ENCODE measurements at regions not wholly inside any gene's neighbourhood (a gene's known extent, or its start where the extent isn't known, plus 50 kb on each side); places are given as distances from the start of the nearest gene placed in this dataset.
"Not testable (repeated sequence)": the region's sequence is repeated elsewhere in the genome, so short reads cannot be mapped to it uniquely, and the experiment has no call there.

- no peak for DNase-seq
Measured at GRCh38 chr7:16369855-16370254, 51.5 kb downstream of the CRPPA start.

GRCh38 chr7:16369309-16369708, 52.0 kb downstream of the CRPPA start:
- not testable (repeated sequence) for DNase-seq

- DNase-seq: no peak
Measured at GRCh38 chr7:16368885-16369284, 52.5 kb downstream of the CRPPA start.

- no peak for DNase-seq
Measured at GRCh38 chr7:16367115-16367514, 54.2 kb downstream of the CRPPA start.

- DNase-seq: no peak
Measured at GRCh38 chr7:16365952-16366351, 55.4 kb downstream of the CRPPA start.

GRCh38 chr7:16365177-16365576, 56.2 kb downstream of the CRPPA start:
- no peak for DNase-seq

GRCh38 chr7:16359216-16359615, 62.1 kb downstream of the CRPPA start:
- DNase-seq: no peak

GRCh38 chr7:16357921-16358320, 63.4 kb downstream of the CRPPA start:
- no peak for DNase-seq

- DNase-seq: no peak
Measured at GRCh38 chr7:16357474-16357873, 63.9 kb downstream of the CRPPA start.

- no peak for DNase-seq
Measured at GRCh38 chr7:16356301-16356958, 64.9 kb downstream of the CRPPA start.

- no peak for DNase-seq
Measured at GRCh38 chr7:16354573-16354972, 66.8 kb downstream of the CRPPA start.

- DNase-seq: no peak
Measured at GRCh38 chr7:16353226-16353625, 68.1 kb downstream of the CRPPA start.

GRCh38 chr7:16350634-16351033, 70.7 kb downstream of the CRPPA start:
- no peak for DNase-seq

- DNase-seq: no peak
Measured at GRCh38 chr7:16348251-16348650, 73.1 kb downstream of the CRPPA start.

- DNase-seq: no peak
Measured at GRCh38 chr7:16347827-16348192, 73.5 kb downstream of the CRPPA start.

- DNase-seq: no peak
Measured at GRCh38 chr7:16347066-16347826, 74.1 kb downstream of the CRPPA start.

- no peak for DNase-seq
Measured at GRCh38 chr7:16345979-16346958, 75.1 kb downstream of the CRPPA start.

- no peak for DNase-seq
Measured at GRCh38 chr7:16344927-16345326, 76.4 kb downstream of the CRPPA start.

GRCh38 chr7:16343612-16344011, 77.7 kb downstream of the CRPPA start:
- DNase-seq: no peak

GRCh38 chr7:16338065-16338464, 83.3 kb downstream of the CRPPA start:
- DNase-seq: no peak

GRCh38 chr7:16326106-16326505, 95.2 kb downstream of the CRPPA start:
- no peak for DNase-seq

- DNase-seq: no peak
Measured at GRCh38 chr7:16323313-16323712, 98.0 kb downstream of the CRPPA start.

GRCh38 chr7:16320099-16320660, 101.2 kb downstream of the CRPPA start:
- DNase-seq: no peak
